AG09319 (cell line): ENCODE measurements at regions not wholly inside any gene's neighbourhood (a gene's known extent, or its start where the extent isn't known, plus 50 kb on each side); places are given as distances from the start of the nearest gene placed in this dataset.
A peak's percentile ranks its signal among the peaks of the same experiment; 100 is the strongest.

Experiments used
- DNase-seq: peaks from one replicate; pipeline ENCODE4 v3.0.0-alpha.2; 2010; ENCODE audit warnings: low read depth; ENCODE audit errors: extremely low read depth
- TF ChIP-seq, protein P1 (sequence below): IDR thresholded peaks from 2 replicates; pipeline ENCODE4 v1.5.1; 2011; ENCODE audit warnings: low read depth, mild to moderate bottlenecking, inconsistent platforms, low read length, moderate library complexity

DNA sequence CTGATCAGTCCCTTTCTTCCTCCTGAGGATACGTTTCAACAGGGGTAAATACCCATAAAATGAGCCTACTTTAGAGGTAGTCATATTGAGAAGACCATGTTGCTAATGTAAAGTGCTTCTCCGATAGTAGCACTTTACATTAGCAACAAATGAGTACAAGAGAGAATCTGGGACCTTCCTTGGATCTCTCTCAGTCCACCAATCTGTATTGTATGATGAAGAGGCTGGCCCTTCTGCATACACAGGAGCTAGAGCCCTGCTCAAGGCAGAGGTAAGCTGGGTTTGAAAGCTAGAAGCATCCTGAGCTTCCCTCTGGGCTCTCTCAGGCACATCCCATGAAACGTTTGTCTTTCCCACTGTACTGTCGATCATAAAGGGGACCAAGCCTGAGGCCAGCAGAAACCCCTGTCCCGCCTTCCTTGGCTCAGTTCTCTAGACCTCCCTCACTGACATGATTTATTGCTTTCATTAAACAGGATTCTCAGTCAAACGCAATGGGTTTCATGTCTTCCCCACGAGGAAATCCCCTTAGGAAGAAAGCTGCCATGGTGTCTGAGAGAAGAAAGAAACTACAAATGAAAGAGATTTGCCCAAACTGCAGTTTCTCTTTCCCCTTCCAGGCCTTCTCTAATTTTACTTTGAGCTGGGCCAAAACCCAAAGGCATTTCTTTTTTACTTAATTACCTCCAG, 62.8 kb upstream of the BCAR3 start:
- TF ChIP-seq, protein P1, sequence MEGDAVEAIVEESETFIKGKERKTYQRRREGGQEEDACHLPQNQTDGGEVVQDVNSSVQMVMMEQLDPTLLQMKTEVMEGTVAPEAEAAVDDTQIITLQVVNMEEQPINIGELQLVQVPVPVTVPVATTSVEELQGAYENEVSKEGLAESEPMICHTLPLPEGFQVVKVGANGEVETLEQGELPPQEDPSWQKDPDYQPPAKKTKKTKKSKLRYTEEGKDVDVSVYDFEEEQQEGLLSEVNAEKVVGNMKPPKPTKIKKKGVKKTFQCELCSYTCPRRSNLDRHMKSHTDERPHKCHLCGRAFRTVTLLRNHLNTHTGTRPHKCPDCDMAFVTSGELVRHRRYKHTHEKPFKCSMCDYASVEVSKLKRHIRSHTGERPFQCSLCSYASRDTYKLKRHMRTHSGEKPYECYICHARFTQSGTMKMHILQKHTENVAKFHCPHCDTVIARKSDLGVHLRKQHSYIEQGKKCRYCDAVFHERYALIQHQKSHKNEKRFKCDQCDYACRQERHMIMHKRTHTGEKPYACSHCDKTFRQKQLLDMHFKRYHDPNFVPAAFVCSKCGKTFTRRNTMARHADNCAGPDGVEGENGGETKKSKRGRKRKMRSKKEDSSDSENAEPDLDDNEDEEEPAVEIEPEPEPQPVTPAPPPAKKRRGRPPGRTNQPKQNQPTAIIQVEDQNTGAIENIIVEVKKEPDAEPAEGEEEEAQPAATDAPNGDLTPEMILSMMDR: no peak
- no peak for DNase-seq

DNA sequence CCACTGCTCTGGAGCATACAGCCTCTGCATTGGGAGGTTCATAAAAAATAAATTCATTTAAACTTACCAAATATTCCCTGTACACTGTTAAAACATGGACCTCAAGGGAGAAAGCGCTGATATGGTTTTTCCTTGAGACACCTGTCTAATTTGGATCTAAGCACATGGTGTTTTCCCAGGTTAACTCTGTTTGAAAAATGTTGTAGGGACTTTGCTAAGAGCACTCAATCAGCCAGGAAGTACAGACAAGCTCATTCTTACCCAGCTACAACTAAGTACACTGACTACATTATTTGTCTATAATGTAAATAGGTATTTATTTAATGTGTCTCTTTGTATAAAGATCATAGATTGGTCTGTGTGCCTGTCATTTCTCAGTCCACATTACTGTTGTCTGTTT, 61.8 kb upstream of the BCAR3 start:
- DNase-seq: no peak
- TF ChIP-seq, protein P1: no peak

GRCh38 chr1:93740601-93741031, 59.0 kb upstream of the BCAR3 start:
- TF ChIP-seq, protein P1: no peak
- peak; percentile 8 for DNase-seq

GRCh38 chr1:93740157-93740556, 58.5 kb upstream of the BCAR3 start:
- TF ChIP-seq, protein P1: no peak
- DNase-seq: no peak

DNA sequence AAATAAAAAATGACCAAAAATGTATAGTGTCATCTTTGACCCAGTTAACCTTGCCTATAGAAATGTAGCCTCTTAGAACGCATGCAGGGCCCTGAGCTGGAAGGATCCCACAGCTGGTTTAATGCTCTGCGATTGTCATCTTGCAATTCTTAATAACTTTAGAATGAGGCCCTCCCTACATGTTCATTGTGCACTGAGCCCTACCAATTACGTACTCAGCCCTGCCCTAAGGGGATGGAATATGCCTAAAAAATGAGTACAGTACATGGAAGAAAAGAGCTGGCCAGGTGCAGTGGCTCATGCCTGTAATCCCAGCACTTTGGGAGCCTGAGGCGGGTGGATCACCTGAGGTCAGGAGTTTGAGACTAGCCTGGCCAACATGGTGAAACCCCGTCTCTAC, 57.8 kb upstream of the BCAR3 start:
- DNase-seq: no peak
- TF ChIP-seq, protein P1: no peak

- DNase-seq: no peak
- TF ChIP-seq, protein P1: no peak
Measured at GRCh38 chr1:93738926-93739325, 57.3 kb upstream of the BCAR3 start.

DNA sequence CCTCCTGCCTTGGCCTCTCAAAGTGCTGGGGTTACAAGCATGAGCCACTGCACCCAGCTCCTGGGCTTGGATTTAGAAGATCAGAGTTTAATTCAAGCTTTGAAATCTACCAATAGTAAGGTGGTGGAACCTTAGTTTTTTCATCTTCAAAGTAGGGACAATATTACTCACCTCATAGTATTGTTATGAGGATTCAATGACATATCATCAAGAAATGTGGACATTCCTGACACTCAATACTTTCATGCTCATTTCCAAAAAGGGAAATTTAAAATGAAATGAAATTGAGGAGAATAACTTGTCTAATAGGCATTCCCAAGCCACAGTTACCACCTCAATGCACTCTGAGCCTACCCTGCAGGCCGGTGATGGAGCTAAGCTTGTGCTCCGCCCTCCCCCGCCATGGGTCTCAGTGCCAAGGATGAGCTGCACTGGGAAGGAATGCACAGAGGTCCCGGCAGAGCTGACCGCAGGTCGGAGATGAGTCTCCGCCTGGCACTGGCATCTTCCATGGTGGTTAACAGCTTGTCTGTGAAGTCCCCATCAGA, 56.5 kb upstream of the BCAR3 start:
- TF ChIP-seq, protein P1: no peak
- DNase-seq: peak; percentile 30
